OCI-LY1 (cell line): ENCODE measurements at regions not wholly inside any gene's neighbourhood (a gene's known extent, or its start where the extent isn't known, plus 50 kb on each side); places are given as distances from the start of the nearest gene placed in this dataset.

Source experiments
- CTCF ChIP-seq: fragments of 200-600 bp; sonication (generic), shearing (Covaris generic); IDR thresholded peaks from 2 replicates; pipeline ENCODE4 v1.5.1; 2017; ENCODE audit warnings: mild to moderate bottlenecking, antibody characterized with exemption, low read length, moderate library complexity, mixed read lengths
- EZH2 ChIP-seq: fragments of 200-600 bp; sonication (generic), shearing (Covaris generic); IDR thresholded peaks from 2 replicates; pipeline ENCODE4 v1.8.0; 2017; ENCODE audit warnings: borderline replicate concordance, mixed run types, mild to moderate bottlenecking, antibody characterized with exemption, low read length, moderate library complexity, mixed read lengths

- TF ChIP-seq CTCF (no peak), EZH2 (no peak)
Measured at GRCh38 chr1:229778794-229779193, 152.7 kb downstream of the URB2 start.
